Esophagus (tissue), 2 donors: ENCODE measurements at regions not wholly inside any gene's neighbourhood (a gene's known extent, or its start where the extent isn't known, plus 50 kb on each side); places are given as distances from the start of the nearest gene placed in this dataset.

Experiments
- H3K27ac ChIP-seq, 2 donors: one replicate each; pipeline ENCODE4 v1.5.1; 2013; ENCODE audit warnings: low read depth in 2 of 2, mild to moderate bottlenecking in 2 of 2, inconsistent platforms in 1 of 2, low read length in 1 of 2, moderate library complexity in 1 of 2
- H3K27me3 ChIP-seq, 2 donors: one replicate each; pipeline ENCODE4 v1.6.1; 2013; ENCODE audit warnings: low read length in 2 of 2, control low read depth in 1 of 2, mild to moderate bottlenecking in 1 of 2; ENCODE audit not compliant: insufficient read depth in 2 of 2, control insufficient read depth in 1 of 2
- H3K36me3 ChIP-seq, 2 donors: one replicate each; pipeline ENCODE4 v1.6.1; 2013; ENCODE audit warnings: low read length in 1 of 2; ENCODE audit not compliant: control insufficient read depth in 2 of 2, insufficient read depth in 2 of 2
- H3K4me1 ChIP-seq, 2 donors: one replicate each; pipeline ENCODE4 v1.6.1; 2013; ENCODE audit warnings: low read length in 1 of 2; ENCODE audit not compliant: control insufficient read depth in 2 of 2, insufficient read depth in 2 of 2
- H3K4me3 ChIP-seq, 2 donors: one replicate each; pipeline ENCODE4 v1.5.1; 2013; ENCODE audit warnings: low read length in 2 of 2, mild to moderate bottlenecking in 2 of 2, low read depth in 1 of 2, moderate library complexity in 1 of 2
- H3K9me3 ChIP-seq, 2 donors: one replicate each; pipeline ENCODE4 v1.6.1; 2013; ENCODE audit warnings: mild to moderate bottlenecking in 2 of 2, low read depth in 1 of 2, low read length in 1 of 2, moderate library complexity in 1 of 2; ENCODE audit not compliant: control insufficient read depth in 2 of 2, insufficient read depth in 1 of 2
- WGBS, 2 donors: extraction: QIAGEN DNeasy Blood & Tissue Kit; methylation state at CpG; one replicate each; pipeline ENCODE4 v1.1.7; 2013; 5-methylcytosine and 5-hydroxymethylcytosine counted together
- donor health status: healthy with polysubstance abuse.
- donor health status: Bipolar disorder and iron deficiency.

GRCh38 chr5:98602534-98603112 is 170.8 kb upstream of the RGMB start:
- no peak overlapping the region for H3K27ac ChIP-seq
- H3K27me3 ChIP-seq, result no peaks in the 10 kb centered on the region
- H3K36me3 ChIP-seq, result no peaks in the 10 kb centered on the region
- H3K4me1 ChIP-seq, result no peaks in the 10 kb centered on the region
- peaks cover 0 to 2% of the 10 kb centered on the region in 2 donors for H3K9me3 ChIP-seq
- H3K4me3 ChIP-seq, result no peak overlapping the region

- H3K9me3 ChIP-seq, result peaks cover 0 to 1% of the 10 kb centered on the region in 2 donors
- WGBS, 2 donors, result 67 to 94% methylated on average over 2 of the region's 2 CpGs
- H3K36me3 ChIP-seq, result no peaks in the 10 kb centered on the region
- H3K27ac ChIP-seq, result no peak overlapping the region
- H3K27me3 ChIP-seq, result no peaks in the 10 kb centered on the region
- H3K4me3 ChIP-seq, result no peak overlapping the region
- no peaks in the 10 kb centered on the region for H3K4me1 ChIP-seq
Observed at GRCh38 chr5:98603456-98603855, 170.0 kb upstream of the RGMB start.

GRCh38 chr5:98604301-98604700 is 169.2 kb upstream of the RGMB start:
- Histone ChIP-seq H3K27me3 (no peaks in the 10 kb centered on the region), H3K4me1 (no peaks in the 10 kb centered on the region), H3K4me3 (no peak overlapping the region), H3K27ac (no peak overlapping the region), H3K36me3 (no peaks in the 10 kb centered on the region), H3K9me3 (no peaks in the 10 kb centered on the region)
- WGBS, 2 donors, result 37 to 57% methylated on average over 1 of the region's 1 CpG

- Histone ChIP-seq H3K27ac (no peak overlapping the region), H3K9me3 (no peaks in the 10 kb centered on the region), H3K36me3 (no peaks in the 10 kb centered on the region), H3K4me3 (no peak overlapping the region), H3K27me3 (no peaks in the 10 kb centered on the region), H3K4me1 (no peaks in the 10 kb centered on the region)
- 47 to 49% methylated on average over 4 of the region's 4 CpGs for WGBS, 2 donors
Observed at GRCh38 chr5:98604721-98605425, 168.6 kb upstream of the RGMB start.

- no peaks in the 10 kb centered on the region for H3K4me1 ChIP-seq
- 80 to 89% methylated on average over 1 of the region's 1 CpG for WGBS, 2 donors
- H3K27me3 ChIP-seq, result no peaks in the 10 kb centered on the region
- H3K36me3 ChIP-seq, result no peaks in the 10 kb centered on the region
- no peak overlapping the region for H3K27ac ChIP-seq
- no peaks in the 10 kb centered on the region for H3K9me3 ChIP-seq
- no peak overlapping the region for H3K4me3 ChIP-seq
Observed at GRCh38 chr5:98605426-98605825, 168.0 kb upstream of the RGMB start.

- 65 to 74% methylated on average over 2 of the region's 2 CpGs for WGBS, 2 donors
- Histone ChIP-seq H3K4me3 (no peak overlapping the region), H3K9me3 (no peaks in the 10 kb centered on the region), H3K36me3 (no peaks in the 10 kb centered on the region), H3K27me3 (no peaks in the 10 kb centered on the region), H3K27ac (no peak overlapping the region), H3K4me1 (no peaks in the 10 kb centered on the region)
Observed at GRCh38 chr5:98606961-98607360, 166.5 kb upstream of the RGMB start.

- Histone ChIP-seq H3K27ac (no peak overlapping the region), H3K36me3 (no peaks in the 10 kb centered on the region), H3K27me3 (no peaks in the 10 kb centered on the region), H3K9me3 (no peaks in the 10 kb centered on the region), H3K4me1 (no peaks in the 10 kb centered on the region), H3K4me3 (no peak overlapping the region)
- 60 to 63% methylated on average over 3 of the region's 3 CpGs for WGBS, 2 donors
Observed at GRCh38 chr5:98608052-98608451, 165.4 kb upstream of the RGMB start.

- no peaks in the 10 kb centered on the region for H3K36me3 ChIP-seq
- H3K27me3 ChIP-seq, result no peaks in the 10 kb centered on the region
- H3K4me1 ChIP-seq, result no peaks in the 10 kb centered on the region
- no peak overlapping the region for H3K27ac ChIP-seq
- H3K4me3 ChIP-seq, result no peak overlapping the region
- no peaks in the 10 kb centered on the region for H3K9me3 ChIP-seq
- WGBS, 2 donors, result 60 to 68% methylated on average over 1 of the region's 1 CpG
Observed at GRCh38 chr5:98614341-98614740, 159.1 kb upstream of the RGMB start.

GRCh38 chr5:98621821-98622220 is 151.6 kb upstream of the RGMB start:
- Histone ChIP-seq H3K4me1 (no peaks in the 10 kb centered on the region), H3K27ac (no peak overlapping the region), H3K4me3 (no peak overlapping the region), H3K36me3 (no peaks in the 10 kb centered on the region), H3K9me3 (no peaks in the 10 kb centered on the region), H3K27me3 (no peaks in the 10 kb centered on the region)
- WGBS, 2 donors, result 89 to 93% methylated on average over 7 of the region's 7 CpGs
